Vagina (tissue), 2 donors: ENCODE measurements at regions not wholly inside any gene's neighbourhood (a gene's known extent, or its start where the extent isn't known, plus 50 kb on each side); places are given as distances from the start of the nearest gene placed in this dataset.

Source experiments
- DNase-seq, 2 donors: peaks; one replicate each; pipeline ENCODE4 v3.0.0-alpha.2; 2017; ENCODE audit errors: extremely low spot score in 2 of 2
- H3K27ac ChIP-seq: fragments of 200-600 bp; sonication (generic); one replicate; pipeline ENCODE4 v1.5.1; 2019
- H3K27me3 ChIP-seq: fragments of 200-600 bp; sonication (generic); one replicate; pipeline ENCODE4 v1.5.1; 2019
- H3K36me3 ChIP-seq, 2 donors: fragments of 200-600 bp; sonication (generic); one replicate each; pipeline ENCODE4 v1.5.1; 2017 to 2019
- H3K4me1 ChIP-seq: fragments of 200-600 bp; sonication (generic); one replicate; pipeline ENCODE4 v1.5.1; 2019
- H3K4me3 ChIP-seq, 2 donors: fragments of 200-600 bp; sonication (generic); 1 replicate in 1 of 2; 2 replicates in 1 of 2; pipeline ENCODE4 v1.5.1; 2016 to 2019
- H3K9me3 ChIP-seq: fragments of 200-600 bp; sonication (generic); one replicate; pipeline ENCODE4 v1.5.1; 2019
- POLR2A ChIP-seq, 2 donors: fragments of 450-650 bp; IDR thresholded peaks; one replicate each; pipeline ENCODE4 v1.6.1; 2017; ENCODE audit warnings: antibody characterized with exemption in 2 of 2, mild to moderate bottlenecking in 2 of 2, moderate library complexity in 2 of 2
- POLR2AphosphoS5 ChIP-seq, 2 donors: sonication (generic); formaldehyde crosslinking; IDR thresholded peaks; one replicate each; pipeline ENCODE4 v1.9.0; 2017; ENCODE audit warnings: antibody characterized with exemption in 2 of 2, mild to moderate bottlenecking in 2 of 2, low read depth in 1 of 2; ENCODE audit not compliant: insufficient read depth in 1 of 2
- intact Hi-C: fragments of 100-400 bp; cut with DNase I; formaldehyde crosslinking; loops from one replicate; pipeline ENCODE4 v1.15.1; 2023
- TF ChIP-seq, protein P1 (sequence below), 3 experiments: fragments of 450-650 bp in 2 of 3; fragments of 200-600 bp in 1 of 3; sonication (generic) in 1 of 3; IDR thresholded peaks; one replicate each; pipeline ENCODE4 v1.5.1; 2017 to 2019; ENCODE audit warnings: antibody characterized with exemption in 3 of 3, mild to moderate bottlenecking in 2 of 3, moderate library complexity in 2 of 3

DNA sequence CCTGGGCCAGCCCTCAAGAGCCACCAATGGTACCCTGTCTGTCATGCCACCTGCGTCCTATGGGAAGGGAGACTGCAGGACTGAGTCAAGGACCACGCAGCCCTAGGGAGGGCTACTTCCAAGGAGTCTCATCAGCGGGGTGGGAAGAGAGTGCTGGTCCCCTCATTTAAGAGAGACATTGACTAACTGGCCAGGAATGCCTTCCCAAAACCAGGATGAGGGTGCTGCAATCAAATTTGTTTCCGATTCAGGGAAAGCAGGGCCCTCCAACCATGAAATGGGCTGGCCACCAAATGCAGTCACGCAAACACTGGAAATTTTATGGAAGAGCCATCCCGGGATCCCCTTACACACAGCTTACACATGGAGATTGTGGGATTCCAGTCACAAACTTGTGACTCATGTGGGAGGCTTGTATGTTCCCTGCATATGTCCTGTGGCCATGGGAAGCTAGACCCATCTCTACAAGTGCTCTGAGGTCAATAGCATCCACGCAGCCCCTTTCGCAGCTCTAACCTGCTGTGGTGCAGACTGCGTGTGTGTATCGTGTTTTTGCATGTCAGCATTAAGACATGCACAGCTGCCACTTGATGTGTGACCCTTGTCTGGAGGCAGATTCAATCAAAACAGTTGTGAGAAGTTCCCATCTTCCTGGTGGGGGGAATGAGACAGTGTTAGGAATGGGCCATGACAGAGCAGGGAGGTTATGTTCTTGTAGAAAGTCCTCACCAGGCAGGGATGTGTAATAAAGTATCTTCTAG lies 53.0 kb upstream of the CST7 start:
- Histone ChIP-seq H3K9me3 (no peaks in the 10 kb centered on the region), H3K27ac (no peak overlapping the region), H3K4me1 (no peaks in the 10 kb centered on the region), H3K36me3 (no peaks in the 10 kb centered on the region), H3K4me3 (no peak overlapping the region), H3K27me3 (no peaks in the 10 kb centered on the region)
- intact Hi-C loops: no loop called here
- peak in 1 of 2 donors; percentile 52 for DNase-seq
- TF ChIP-seq POLR2AphosphoS5 (IDR thresholded peaks at IDR 0.05; ENCODE audit: insufficient read depth in 1 of 2, low read depth in 1 of 2): no peak
- TF ChIP-seq POLR2A (IDR thresholded peaks at IDR 0.05): no peak

DNA sequence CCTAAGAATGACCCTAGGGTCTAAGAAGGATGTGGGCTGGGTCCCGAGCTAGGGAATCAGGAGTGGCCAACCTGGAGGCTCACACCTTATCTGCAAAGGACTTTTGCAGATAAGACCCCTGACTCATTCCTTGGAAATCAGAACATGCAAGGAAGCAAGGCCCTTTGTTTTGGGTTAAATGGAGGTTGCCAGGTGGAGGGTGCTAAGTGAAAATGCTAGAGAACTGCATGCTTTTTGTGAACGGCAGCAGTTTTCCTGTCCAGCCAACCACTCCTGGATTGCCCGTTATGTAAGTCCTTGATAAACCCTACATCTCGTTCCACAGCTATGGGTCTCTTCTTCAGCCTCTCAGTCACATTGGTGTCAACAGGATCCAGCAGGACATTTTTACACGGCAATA lies 52.1 kb upstream of the CST7 start:
- H3K27ac ChIP-seq: no peak overlapping the region
- no peaks in the 10 kb centered on the region for H3K9me3 ChIP-seq
- peak in 1 of 2 donors; percentile 69 for DNase-seq
- H3K27me3 ChIP-seq: no peaks in the 10 kb centered on the region
- no peaks in the 10 kb centered on the region for H3K4me1 ChIP-seq
- TF ChIP-seq, protein P1, sequence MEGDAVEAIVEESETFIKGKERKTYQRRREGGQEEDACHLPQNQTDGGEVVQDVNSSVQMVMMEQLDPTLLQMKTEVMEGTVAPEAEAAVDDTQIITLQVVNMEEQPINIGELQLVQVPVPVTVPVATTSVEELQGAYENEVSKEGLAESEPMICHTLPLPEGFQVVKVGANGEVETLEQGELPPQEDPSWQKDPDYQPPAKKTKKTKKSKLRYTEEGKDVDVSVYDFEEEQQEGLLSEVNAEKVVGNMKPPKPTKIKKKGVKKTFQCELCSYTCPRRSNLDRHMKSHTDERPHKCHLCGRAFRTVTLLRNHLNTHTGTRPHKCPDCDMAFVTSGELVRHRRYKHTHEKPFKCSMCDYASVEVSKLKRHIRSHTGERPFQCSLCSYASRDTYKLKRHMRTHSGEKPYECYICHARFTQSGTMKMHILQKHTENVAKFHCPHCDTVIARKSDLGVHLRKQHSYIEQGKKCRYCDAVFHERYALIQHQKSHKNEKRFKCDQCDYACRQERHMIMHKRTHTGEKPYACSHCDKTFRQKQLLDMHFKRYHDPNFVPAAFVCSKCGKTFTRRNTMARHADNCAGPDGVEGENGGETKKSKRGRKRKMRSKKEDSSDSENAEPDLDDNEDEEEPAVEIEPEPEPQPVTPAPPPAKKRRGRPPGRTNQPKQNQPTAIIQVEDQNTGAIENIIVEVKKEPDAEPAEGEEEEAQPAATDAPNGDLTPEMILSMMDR (IDR thresholded peaks at IDR 0.05): no peak
- TF ChIP-seq POLR2A (IDR thresholded peaks at IDR 0.05) (no peak), POLR2AphosphoS5 (IDR thresholded peaks at IDR 0.05; ENCODE audit: insufficient read depth in 1 of 2, low read depth in 1 of 2) (no peak)
- intact Hi-C loops: no loop called here
- no peaks in the 10 kb centered on the region for H3K36me3 ChIP-seq
- H3K4me3 ChIP-seq: no peak overlapping the region

DNA sequence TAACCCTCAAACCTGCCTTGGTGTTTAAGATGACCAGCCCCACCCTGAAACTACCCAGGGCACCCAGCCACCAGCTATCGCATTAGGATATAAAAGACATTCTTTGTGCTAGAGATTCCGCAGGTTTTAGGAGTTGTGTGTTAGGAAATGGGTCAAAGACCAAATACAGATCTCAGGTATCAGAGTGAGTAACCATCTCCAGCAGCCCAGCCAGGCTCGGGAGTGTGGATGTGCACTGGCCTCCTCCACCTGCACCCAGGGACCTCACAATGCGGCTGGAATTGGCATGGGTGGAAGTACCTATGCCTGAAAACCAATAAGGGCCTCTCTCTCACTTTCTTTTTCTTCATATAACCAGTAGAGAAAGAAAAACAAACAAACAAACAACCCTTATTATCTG lies 51.1 kb upstream of the CST7 start:
- TF ChIP-seq POLR2A (IDR thresholded peaks at IDR 0.05): no peak
- TF ChIP-seq, protein P1 (IDR thresholded peaks at IDR 0.05): no peak
- TF ChIP-seq POLR2AphosphoS5 (IDR thresholded peaks at IDR 0.05; ENCODE audit: insufficient read depth in 1 of 2, low read depth in 1 of 2): no peak
- intact Hi-C loops: no loop called here
- H3K4me3 ChIP-seq: no peak overlapping the region
- H3K27me3 ChIP-seq: no peaks in the 10 kb centered on the region
- H3K27ac ChIP-seq: no peak overlapping the region
- no peaks in the 10 kb centered on the region for H3K9me3 ChIP-seq
- no peaks in the 10 kb centered on the region for H3K4me1 ChIP-seq
- no peaks in the 10 kb centered on the region for H3K36me3 ChIP-seq
- peak in 1 of 2 donors; percentile 79 for DNase-seq

DNA sequence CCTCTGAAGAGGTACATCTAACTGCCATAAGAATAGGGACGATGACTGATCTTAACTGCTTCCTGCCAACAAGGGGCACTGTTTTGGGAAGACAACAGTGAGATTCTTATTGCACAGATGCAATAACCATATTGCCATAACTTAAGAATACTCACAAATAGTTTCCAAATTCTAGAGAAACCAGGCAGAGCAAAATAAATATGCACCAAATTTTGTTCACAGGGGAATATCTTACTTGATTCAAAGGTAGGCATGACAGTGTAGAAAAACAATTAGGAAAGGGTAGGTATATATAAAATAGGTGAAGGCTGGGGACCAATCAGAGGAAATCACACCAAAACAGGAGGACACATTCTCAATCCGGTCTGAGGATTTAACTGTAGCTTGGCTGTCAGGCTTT lies 49.9 kb upstream of the CST7 start:
- Histone ChIP-seq H3K27ac (no peak overlapping the region), H3K4me1 (no peaks in the 10 kb centered on the region), H3K9me3 (no peaks in the 10 kb centered on the region), H3K36me3 (no peaks in the 10 kb centered on the region), H3K27me3 (no peaks in the 10 kb centered on the region), H3K4me3 (no peak overlapping the region)
- TF ChIP-seq POLR2A (IDR thresholded peaks at IDR 0.05) (no peak), POLR2AphosphoS5 (IDR thresholded peaks at IDR 0.05; ENCODE audit: insufficient read depth in 1 of 2, low read depth in 1 of 2) (no peak)
- TF ChIP-seq, protein P1 (IDR thresholded peaks at IDR 0.05): no peak
- intact Hi-C loops: no loop called here
- no peak for DNase-seq
